Mesodermal cell (in vitro differentiated cells): ENCODE measurements at regions not wholly inside any gene's neighbourhood (a gene's known extent, or its start where the extent isn't known, plus 50 kb on each side); places are given as distances from the start of the nearest gene placed in this dataset.

ENCODE experiments used
- H3K27ac ChIP-seq: 2 replicates; pipeline ENCODE4 v1.7.0; 2013; ENCODE audit warnings: mild to moderate bottlenecking, low read depth, low read length, moderate library complexity; ENCODE audit not compliant: severe bottlenecking
- H3K36me3 ChIP-seq: 2 replicates; pipeline ENCODE4 v1.7.1; 2013; ENCODE audit warnings: mild to moderate bottlenecking, low read length, moderate library complexity; ENCODE audit not compliant: control insufficient read depth, insufficient read depth
- H3K4me1 ChIP-seq: one replicate; pipeline ENCODE4 v1.7.1; 2013; ENCODE audit warnings: mild to moderate bottlenecking, low read length; ENCODE audit not compliant: insufficient read depth, control insufficient read depth, poor library complexity, severe bottlenecking
- H3K4me3 ChIP-seq: 2 replicates; pipeline ENCODE4 v1.7.0; 2013; ENCODE audit warnings: low read length, control low read depth, mild to moderate bottlenecking; ENCODE audit not compliant: insufficient read depth, poor library complexity, severe bottlenecking; ENCODE audit errors: extremely low read depth
- H3K9me3 ChIP-seq: 2 replicates; pipeline ENCODE4 v1.7.1; 2013; ENCODE audit warnings: mild to moderate bottlenecking, low read length, moderate library complexity; ENCODE audit not compliant: control insufficient read depth
- WGBS, 2 experiments: methylation state at CpG; one replicate each; pipeline ENCODE4 v1.1.5; 2013; ENCODE audit warnings: missing lambda C conversion rate in 2 of 2; ENCODE audit not compliant: insufficient coverage in 2 of 2; 5-methylcytosine and 5-hydroxymethylcytosine counted together

GRCh38 chr4:111991163-111991562, 154.1 kb upstream of the FAM241A start:
- Histone ChIP-seq H3K27ac (no peak overlapping the region), H3K36me3 (no peaks in the 10 kb centered on the region), H3K4me1 (peaks cover 6% of the 10 kb centered on the region), H3K4me3 (no peak overlapping the region), H3K9me3 (no peaks in the 10 kb centered on the region)
- WGBS, 2 experiments = 83 to 100% methylated on average over 2 of the region's 3 CpGs

GRCh38 chr4:111991797-111992196, 153.5 kb upstream of the FAM241A start:
- Histone ChIP-seq H3K27ac (no peak overlapping the region), H3K9me3 (no peaks in the 10 kb centered on the region), H3K36me3 (no peaks in the 10 kb centered on the region), H3K4me3 (no peak overlapping the region), H3K4me1 (peaks cover 6% of the 10 kb centered on the region)
- WGBS, 2 experiments = no CpG with 5 or more reads among the region's 3 CpGs

- Histone ChIP-seq H3K36me3 (no peaks in the 10 kb centered on the region), H3K4me1 (peaks cover 6% of the 10 kb centered on the region), H3K4me3 (no peak overlapping the region), H3K27ac (no peak overlapping the region), H3K9me3 (no peaks in the 10 kb centered on the region)
- WGBS, 2 experiments = 90 to 100% methylated on average over 3 to 5 of the region's 7 CpGs
Measured at GRCh38 chr4:111992351-111993168, 152.7 kb upstream of the FAM241A start.

GRCh38 chr4:111994392-111994791, 150.9 kb upstream of the FAM241A start:
- H3K4me3 ChIP-seq = no peak overlapping the region
- no CpG with 5 or more reads among the region's 1 CpG for WGBS, 2 experiments
- H3K4me1 ChIP-seq = peaks cover 6% of the 10 kb centered on the region

GRCh38 chr4:111997785-111998184, 147.5 kb upstream of the FAM241A start:
- Histone ChIP-seq H3K9me3 (no peaks in the 10 kb centered on the region), H3K4me1 (no peaks in the 10 kb centered on the region), H3K27ac (no peak overlapping the region), H3K4me3 (no peak overlapping the region), H3K36me3 (no peaks in the 10 kb centered on the region)
- 75 to 100% methylated on average over 1 to 2 of the region's 4 CpGs for WGBS, 2 experiments

More at GRCh38 chr4:111994392-111994791, 150.9 kb upstream of the FAM241A start:
- Histone ChIP-seq H3K9me3 (no peaks in the 10 kb centered on the region), H3K36me3 (no peaks in the 10 kb centered on the region), H3K27ac (no peak overlapping the region)

GRCh38 chr4:111999801-112000200, 145.5 kb upstream of the FAM241A start:
- H3K4me1 ChIP-seq = no peaks in the 10 kb centered on the region
- H3K9me3 ChIP-seq = no peaks in the 10 kb centered on the region
- no peaks in the 10 kb centered on the region for H3K36me3 ChIP-seq
- no peak overlapping the region for H3K4me3 ChIP-seq
- WGBS, 2 experiments = no CpG with 5 or more reads among the region's 3 CpGs
- no peak overlapping the region for H3K27ac ChIP-seq

GRCh38 chr4:112001041-112001440, 144.2 kb upstream of the FAM241A start:
- WGBS, 2 experiments = 100% methylated on average over 1 of the region's 1 CpG
- no peak overlapping the region for H3K27ac ChIP-seq
- H3K36me3 ChIP-seq = no peaks in the 10 kb centered on the region
- no peak overlapping the region for H3K4me3 ChIP-seq
- no peaks in the 10 kb centered on the region for H3K9me3 ChIP-seq
- no peaks in the 10 kb centered on the region for H3K4me1 ChIP-seq

- 60 to 83% methylated on average over 2 of the region's 2 CpGs for WGBS, 2 experiments
- H3K9me3 ChIP-seq = no peaks in the 10 kb centered on the region
- H3K4me3 ChIP-seq = no peak overlapping the region
- no peak overlapping the region for H3K27ac ChIP-seq
- H3K36me3 ChIP-seq = no peaks in the 10 kb centered on the region
- no peaks in the 10 kb centered on the region for H3K4me1 ChIP-seq
Measured at GRCh38 chr4:112002248-112002661, 143.0 kb upstream of the FAM241A start.

- no peak overlapping the region for H3K27ac ChIP-seq
- no peaks in the 10 kb centered on the region for H3K9me3 ChIP-seq
- no CpG with 5 or more reads among the region's 2 CpGs for WGBS, 2 experiments
- H3K4me3 ChIP-seq = no peak overlapping the region
- H3K36me3 ChIP-seq = no peaks in the 10 kb centered on the region
- H3K4me1 ChIP-seq = no peaks in the 10 kb centered on the region
Measured at GRCh38 chr4:112003231-112003907, 141.9 kb upstream of the FAM241A start.

- Histone ChIP-seq H3K4me3 (no peak overlapping the region), H3K9me3 (no peaks in the 10 kb centered on the region), H3K4me1 (no peaks in the 10 kb centered on the region), H3K36me3 (no peaks in the 10 kb centered on the region), H3K27ac (no peak overlapping the region)
Measured at GRCh38 chr4:112005027-112005426, 140.2 kb upstream of the FAM241A start.

GRCh38 chr4:112007391-112007790, 137.9 kb upstream of the FAM241A start:
- no peak overlapping the region for H3K4me3 ChIP-seq
- H3K9me3 ChIP-seq = no peaks in the 10 kb centered on the region
- no peaks in the 10 kb centered on the region for H3K4me1 ChIP-seq
- H3K27ac ChIP-seq = no peak overlapping the region
- H3K36me3 ChIP-seq = no peaks in the 10 kb centered on the region
- 80% methylated on average over 1 of the region's 2 CpGs; no CpG with 5 or more reads in 1 of the 2 experiments for WGBS, 2 experiments
